ENCODE measurements at regions not wholly inside any gene's neighbourhood (a gene's known extent, or its start where the extent isn't known, plus 50 kb on each side); places are given as distances from the start of the nearest gene placed in this dataset.

GRCh38 chr2:77649856-77650255 is 127.7 kb upstream of the LRRTM4 start:
- Histone ChIP-seq H3K9me3 (ENCODE audit: low read depth, low read length, poor library complexity, severe bottlenecking) (no peaks in the 10 kb centered on the region), H3K36me3 (ENCODE audit: insufficient read depth, low read length, poor library complexity, severe bottlenecking) (no peaks in the 10 kb centered on the region), H3K4me3 (ENCODE audit: low read depth, low read length, poor library complexity, severe bottlenecking) (no peak overlapping the region), H3K27ac (ENCODE audit: low read depth, low read length, poor library complexity, severe bottlenecking) (no peak overlapping the region), H3K27me3 (replicated peaks; ENCODE audit: insufficient read depth, low read depth, low read length, poor library complexity) (no peaks in the 10 kb centered on the region), H3K4me1 (ENCODE audit: insufficient read depth, low read length, poor library complexity, severe bottlenecking) (no peaks in the 10 kb centered on the region)
- POLR2A ChIA-PET (ENCODE audit: low non-redundant PET): no interaction called here
- no TSS peak for BruUV-seq (replicated peaks)
- DNase-seq (ENCODE audit: low spot score): no peak
- no peak for TF ChIP-seq EZH2 (IDR thresholded peaks at IDR 0.05; ENCODE audit: borderline replicate concordance, low read depth, low read length, poor library complexity, severe bottlenecking)
- TF ChIP-seq, protein P1, sequence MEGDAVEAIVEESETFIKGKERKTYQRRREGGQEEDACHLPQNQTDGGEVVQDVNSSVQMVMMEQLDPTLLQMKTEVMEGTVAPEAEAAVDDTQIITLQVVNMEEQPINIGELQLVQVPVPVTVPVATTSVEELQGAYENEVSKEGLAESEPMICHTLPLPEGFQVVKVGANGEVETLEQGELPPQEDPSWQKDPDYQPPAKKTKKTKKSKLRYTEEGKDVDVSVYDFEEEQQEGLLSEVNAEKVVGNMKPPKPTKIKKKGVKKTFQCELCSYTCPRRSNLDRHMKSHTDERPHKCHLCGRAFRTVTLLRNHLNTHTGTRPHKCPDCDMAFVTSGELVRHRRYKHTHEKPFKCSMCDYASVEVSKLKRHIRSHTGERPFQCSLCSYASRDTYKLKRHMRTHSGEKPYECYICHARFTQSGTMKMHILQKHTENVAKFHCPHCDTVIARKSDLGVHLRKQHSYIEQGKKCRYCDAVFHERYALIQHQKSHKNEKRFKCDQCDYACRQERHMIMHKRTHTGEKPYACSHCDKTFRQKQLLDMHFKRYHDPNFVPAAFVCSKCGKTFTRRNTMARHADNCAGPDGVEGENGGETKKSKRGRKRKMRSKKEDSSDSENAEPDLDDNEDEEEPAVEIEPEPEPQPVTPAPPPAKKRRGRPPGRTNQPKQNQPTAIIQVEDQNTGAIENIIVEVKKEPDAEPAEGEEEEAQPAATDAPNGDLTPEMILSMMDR (conservative IDR thresholded peaks at IDR 0.05; ENCODE audit: low read depth, low read length): no peak
- CTCF ChIA-PET: no interaction called here
- intact Hi-C loops (cut with micrococcal nuclease; ENCODE audit: unreplicated experiment): no loop called here

GRCh38 chr2:77652499-77652898 is 130.3 kb upstream of the LRRTM4 start:
- no peak for DNase-seq (ENCODE audit: low spot score)
- H3K9me3 ChIP-seq (ENCODE audit: low read depth, low read length, poor library complexity, severe bottlenecking): no peaks in the 10 kb centered on the region
- ChIA-PET POLR2A (ENCODE audit: low non-redundant PET) (no interaction called here), CTCF (no interaction called here)
- TF ChIP-seq EZH2 (IDR thresholded peaks at IDR 0.05; ENCODE audit: borderline replicate concordance, low read depth, low read length, poor library complexity, severe bottlenecking): no peak
- TF ChIP-seq, protein P1 (conservative IDR thresholded peaks at IDR 0.05; ENCODE audit: low read depth, low read length): no peak
- intact Hi-C loops (cut with micrococcal nuclease; ENCODE audit: unreplicated experiment): no loop called here
- no peaks in the 10 kb centered on the region for H3K36me3 ChIP-seq (ENCODE audit: insufficient read depth, low read length, poor library complexity, severe bottlenecking)
- BruUV-seq (replicated peaks): no TSS peak
- no peak overlapping the region for H3K4me3 ChIP-seq (ENCODE audit: low read depth, low read length, poor library complexity, severe bottlenecking)
- H3K4me1 ChIP-seq (ENCODE audit: insufficient read depth, low read length, poor library complexity, severe bottlenecking): no peaks in the 10 kb centered on the region
- no peaks in the 10 kb centered on the region for H3K27me3 ChIP-seq (replicated peaks; ENCODE audit: insufficient read depth, low read depth, low read length, poor library complexity)
- H3K27ac ChIP-seq (ENCODE audit: low read depth, low read length, poor library complexity, severe bottlenecking): no peak overlapping the region

GRCh38 chr2:77664491-77664890 is 142.3 kb upstream of the LRRTM4 start:
- no peaks in the 10 kb centered on the region for H3K27me3 ChIP-seq (replicated peaks; ENCODE audit: insufficient read depth, low read depth, low read length, poor library complexity)
- CTCF ChIA-PET: no interaction called here
- no peak for DNase-seq (ENCODE audit: low spot score)
- TF ChIP-seq, protein P1 (conservative IDR thresholded peaks at IDR 0.05; ENCODE audit: low read depth, low read length): no peak
- TF ChIP-seq EZH2 (IDR thresholded peaks at IDR 0.05; ENCODE audit: borderline replicate concordance, low read depth, low read length, poor library complexity, severe bottlenecking): no peak
- H3K4me1 ChIP-seq (ENCODE audit: insufficient read depth, low read length, poor library complexity, severe bottlenecking): no peaks in the 10 kb centered on the region
- BruUV-seq (replicated peaks): no TSS peak
- intact Hi-C loops (cut with micrococcal nuclease; ENCODE audit: unreplicated experiment): no loop called here
- H3K9me3 ChIP-seq (ENCODE audit: low read depth, low read length, poor library complexity, severe bottlenecking): no peaks in the 10 kb centered on the region
- no peak overlapping the region for H3K4me3 ChIP-seq (ENCODE audit: low read depth, low read length, poor library complexity, severe bottlenecking)
- H3K36me3 ChIP-seq (ENCODE audit: insufficient read depth, low read length, poor library complexity, severe bottlenecking): no peaks in the 10 kb centered on the region
- POLR2A ChIA-PET (ENCODE audit: low non-redundant PET): no interaction called here
- no peak overlapping the region for H3K27ac ChIP-seq (ENCODE audit: low read depth, low read length, poor library complexity, severe bottlenecking)

Measured in A673 (cell line).